ENCODE measurements at regions not wholly inside any gene's neighbourhood (a gene's known extent, or its start where the extent isn't known, plus 50 kb on each side); places are given as distances from the start of the nearest gene placed in this dataset.
A peak's percentile ranks its signal among the peaks of the same experiment; 100 is the strongest.

GRCh38 chr13:83201506-83201905 lies 680.8 kb downstream of the SLITRK1 start:
- no peak overlapping the region for H3K4me3 ChIP-seq
- H3K4me1 ChIP-seq = no peaks in the 10 kb centered on the region
- no peaks in the 10 kb centered on the region for H3K27me3 ChIP-seq
- no peaks in the 10 kb centered on the region for H3K36me3 ChIP-seq
- intact Hi-C loops (cut with DNase I) = no loop called here
- TF ChIP-seq CTCF (IDR thresholded peaks at IDR 0.05) = no peak
- no peaks in the 10 kb centered on the region for H3K9me3 ChIP-seq
- no peak overlapping the region for H3K27ac ChIP-seq
- DNase-seq (no peak), ATAC-seq (no peak)

- Histone ChIP-seq H3K9me3 (no peaks in the 10 kb centered on the region), H3K36me3 (no peaks in the 10 kb centered on the region), H3K27ac (no peak overlapping the region), H3K4me3 (no peak overlapping the region), H3K27me3 (no peaks in the 10 kb centered on the region), H3K4me1 (no peaks in the 10 kb centered on the region)
- ATAC-seq (no peak), DNase-seq (no peak)
- no peak for TF ChIP-seq CTCF (IDR thresholded peaks at IDR 0.05)
- intact Hi-C loops (cut with DNase I) = no loop called here
Observed at GRCh38 chr13:83197316-83197715, 685.0 kb downstream of the SLITRK1 start.

GRCh38 chr13:83190020-83190419 lies 692.3 kb downstream of the SLITRK1 start:
- no peaks in the 10 kb centered on the region for H3K4me1 ChIP-seq
- no peaks in the 10 kb centered on the region for H3K36me3 ChIP-seq
- H3K4me3 ChIP-seq = no peak overlapping the region
- DNase-seq (no peak), ATAC-seq (no peak)
- H3K27ac ChIP-seq = no peak overlapping the region
- intact Hi-C loops (cut with DNase I) = no loop called here
- no peaks in the 10 kb centered on the region for H3K9me3 ChIP-seq
- H3K27me3 ChIP-seq = no peaks in the 10 kb centered on the region
- TF ChIP-seq CTCF (IDR thresholded peaks at IDR 0.05) = no peak

GRCh38 chr13:83184819-83185218 lies 697.5 kb downstream of the SLITRK1 start:
- no peak for ATAC-seq
- no peak for TF ChIP-seq CTCF (IDR thresholded peaks at IDR 0.05)
- no peak overlapping the region for H3K27ac ChIP-seq
- no peaks in the 10 kb centered on the region for H3K4me1 ChIP-seq
- H3K36me3 ChIP-seq = no peaks in the 10 kb centered on the region
- H3K9me3 ChIP-seq = no peaks in the 10 kb centered on the region
- intact Hi-C loops (cut with DNase I) = no loop called here
- H3K27me3 ChIP-seq = no peaks in the 10 kb centered on the region
- DNase-seq = no peak
- H3K4me3 ChIP-seq = no peak overlapping the region

- Histone ChIP-seq H3K36me3 (no peaks in the 10 kb centered on the region), H3K4me1 (no peaks in the 10 kb centered on the region), H3K4me3 (no peak overlapping the region), H3K9me3 (no peaks in the 10 kb centered on the region), H3K27me3 (no peaks in the 10 kb centered on the region), H3K27ac (no peak overlapping the region)
- intact Hi-C loops (cut with DNase I) = no loop called here
- DNase-seq (no peak), ATAC-seq (peak; percentile 12)
- TF ChIP-seq CTCF (IDR thresholded peaks at IDR 0.05) = no peak
Observed at GRCh38 chr13:83184150-83184475, 698.2 kb downstream of the SLITRK1 start.

- DNase-seq = no peak
- H3K36me3 ChIP-seq = no peaks in the 10 kb centered on the region
- intact Hi-C loops (cut with DNase I) = no loop called here
- TF ChIP-seq CTCF (IDR thresholded peaks at IDR 0.05) = no peak
- no peaks in the 10 kb centered on the region for H3K4me1 ChIP-seq
- H3K4me3 ChIP-seq = no peak overlapping the region
- no peak overlapping the region for H3K27ac ChIP-seq
- no peaks in the 10 kb centered on the region for H3K27me3 ChIP-seq
- ATAC-seq = peak; percentile 12
- no peaks in the 10 kb centered on the region for H3K9me3 ChIP-seq
Observed at GRCh38 chr13:83183439-83184149, 698.7 kb downstream of the SLITRK1 start.
